Hippocampal formation (tissue), 2 donors: ENCODE measurements at regions not wholly inside any gene's neighbourhood (a gene's known extent, or its start where the extent isn't known, plus 50 kb on each side); places are given as distances from the start of the nearest gene placed in this dataset.

Experiments
- DNase-seq, 2 donors: peaks; one replicate each; lab custom pipeline; 2025; lab: John Stamatoyannopoulos, UW

DNA sequence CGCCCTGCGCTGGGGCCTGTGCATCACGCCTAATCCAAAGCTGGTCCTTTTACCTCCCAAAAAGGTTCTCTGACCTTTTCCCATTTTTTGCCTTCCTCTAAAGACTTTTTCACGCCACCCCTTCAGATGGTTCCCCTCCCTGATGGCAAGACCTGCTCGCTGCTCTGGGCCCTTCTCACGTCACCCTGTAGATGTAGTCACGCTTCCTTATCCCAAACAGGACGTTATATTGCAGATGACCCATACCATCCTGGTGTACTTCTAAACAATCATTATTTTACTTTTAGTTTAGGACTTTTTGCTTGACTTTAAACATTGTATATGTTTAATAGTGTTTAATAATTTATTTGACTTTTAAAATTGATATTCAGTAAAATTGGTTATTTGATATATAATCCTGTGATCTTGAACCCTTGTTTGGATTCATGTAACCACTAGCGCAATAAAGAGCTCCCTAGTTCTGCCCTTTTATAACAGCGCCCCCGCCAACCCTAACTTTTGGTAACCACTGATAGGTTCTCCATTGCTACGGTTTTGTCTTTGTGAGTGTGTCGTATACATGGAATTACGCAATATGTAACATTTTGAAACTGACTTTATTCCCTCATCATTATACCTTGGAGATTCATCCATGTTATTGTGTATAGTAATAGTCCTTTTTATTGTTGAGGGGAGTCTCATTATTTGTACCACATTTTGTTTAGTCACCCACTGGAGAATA, 159.0 kb upstream of the CHRNA7 start:
- peak in 1 of 2 donors; percentile 40 for DNase-seq

DNA sequence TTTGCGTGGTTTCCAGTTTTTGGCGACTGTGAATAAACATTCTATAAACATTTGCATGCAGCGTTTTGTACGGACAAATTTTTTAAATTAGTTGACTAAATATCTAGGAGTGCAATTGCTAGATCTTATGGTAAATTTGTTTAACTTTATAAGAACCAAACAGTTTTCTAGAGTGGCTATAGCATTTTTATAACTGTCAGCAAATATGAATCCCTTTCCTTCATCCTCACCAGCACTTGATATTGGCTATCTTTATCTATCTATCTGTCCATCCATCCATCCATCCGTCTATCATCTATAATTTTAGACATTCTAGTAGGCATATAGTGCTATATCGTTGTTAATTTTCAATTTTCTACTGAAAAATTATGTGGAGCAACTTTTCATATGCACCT, 158.4 kb upstream of the CHRNA7 start:
- no peak for DNase-seq

DNA sequence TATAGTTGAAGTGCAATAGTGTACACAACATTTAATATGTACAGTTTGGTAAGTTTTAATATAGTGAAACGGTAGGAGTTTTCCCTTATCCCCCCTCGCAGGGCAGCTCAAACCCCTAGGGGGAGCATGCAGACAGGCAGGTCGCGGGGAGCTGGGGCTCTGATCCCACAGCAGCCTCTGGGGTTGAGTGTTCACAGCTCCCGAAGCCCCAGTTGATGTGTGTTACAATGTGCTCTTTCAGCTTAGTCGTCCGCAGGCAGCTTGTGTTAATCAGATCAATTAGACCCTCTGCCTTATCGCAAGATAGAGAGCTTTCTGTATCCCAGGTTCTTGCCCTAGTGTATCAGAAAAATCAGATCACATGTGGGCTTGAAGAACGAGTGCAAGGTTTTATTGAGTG, 143.1 kb upstream of the CHRNA7 start:
- DNase-seq: no peak

DNA sequence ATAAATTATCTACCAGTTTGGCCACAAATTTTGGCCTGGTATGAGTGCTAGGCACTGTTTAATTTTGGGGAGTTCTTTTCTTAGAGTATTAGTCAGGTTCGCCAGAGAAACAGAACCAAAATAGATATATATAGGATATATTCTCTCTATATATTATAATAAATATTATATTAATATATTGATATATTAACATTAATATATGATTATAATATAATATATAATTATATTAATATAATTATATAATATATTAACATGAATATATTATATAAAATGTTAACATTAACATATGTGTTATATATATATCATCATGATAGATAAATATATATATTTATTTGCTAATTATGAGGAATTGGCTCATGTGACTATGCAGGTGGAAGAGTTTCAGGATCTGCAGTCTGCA, 137.8 kb upstream of the CHRNA7 start:
- no peak for DNase-seq

DNA sequence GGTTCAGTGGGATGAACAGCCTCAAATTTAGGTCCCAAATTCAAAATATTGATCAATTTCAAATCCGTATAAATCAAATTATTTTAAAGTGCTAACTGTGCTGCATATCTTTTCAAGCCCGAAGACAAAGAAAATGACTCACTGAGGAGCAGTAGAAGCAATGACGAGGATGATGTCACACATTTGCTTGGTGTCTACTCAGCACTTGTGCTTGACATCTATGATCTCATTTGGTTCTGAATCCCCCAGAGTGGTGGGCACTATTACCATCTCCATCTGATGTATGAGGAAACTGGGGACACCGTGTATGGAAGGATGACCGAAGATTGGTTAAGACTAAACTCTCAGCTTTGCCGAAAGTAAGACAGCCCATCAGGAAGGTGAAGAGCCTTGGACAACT, 136.5 kb upstream of the CHRNA7 start:
- no peak for DNase-seq

DNA sequence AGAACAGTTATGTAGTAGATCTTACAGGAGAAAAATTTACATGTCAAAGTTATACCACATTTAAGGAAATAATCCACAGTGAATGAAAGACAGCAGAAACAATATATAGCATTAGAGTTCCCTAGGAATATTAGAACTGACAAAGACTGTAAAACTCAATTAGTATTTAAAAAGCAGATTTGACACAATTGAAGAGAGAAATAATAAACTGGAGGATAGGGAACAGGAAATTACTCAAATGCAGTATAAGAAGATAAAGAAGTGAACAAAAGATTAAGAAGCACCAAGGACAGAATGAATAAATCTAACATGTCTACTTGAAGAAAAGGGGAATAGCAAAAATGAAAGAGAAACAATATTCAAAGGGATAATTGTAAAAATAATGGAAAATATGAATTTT, 132.6 kb upstream of the CHRNA7 start:
- DNase-seq: no peak

DNA sequence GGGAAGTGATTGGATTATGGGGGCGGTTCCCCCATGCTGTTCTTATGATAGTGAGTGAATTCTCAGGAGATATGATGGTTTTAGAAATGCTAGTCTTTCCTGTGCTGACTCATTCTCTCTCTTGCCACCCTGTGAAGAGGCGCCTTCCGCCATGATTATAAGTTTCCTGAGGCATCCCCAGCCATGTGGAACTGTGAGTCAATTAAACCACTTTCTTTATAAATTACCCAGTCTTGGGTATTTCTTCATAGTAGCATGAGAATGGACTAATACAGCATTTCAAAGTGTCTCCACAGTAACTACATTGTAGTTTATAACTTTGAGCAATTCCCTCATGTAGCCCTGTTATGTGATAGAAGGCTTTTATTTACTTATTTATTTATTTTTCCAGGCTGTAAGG, 128.8 kb upstream of the CHRNA7 start:
- no peak for DNase-seq

DNA sequence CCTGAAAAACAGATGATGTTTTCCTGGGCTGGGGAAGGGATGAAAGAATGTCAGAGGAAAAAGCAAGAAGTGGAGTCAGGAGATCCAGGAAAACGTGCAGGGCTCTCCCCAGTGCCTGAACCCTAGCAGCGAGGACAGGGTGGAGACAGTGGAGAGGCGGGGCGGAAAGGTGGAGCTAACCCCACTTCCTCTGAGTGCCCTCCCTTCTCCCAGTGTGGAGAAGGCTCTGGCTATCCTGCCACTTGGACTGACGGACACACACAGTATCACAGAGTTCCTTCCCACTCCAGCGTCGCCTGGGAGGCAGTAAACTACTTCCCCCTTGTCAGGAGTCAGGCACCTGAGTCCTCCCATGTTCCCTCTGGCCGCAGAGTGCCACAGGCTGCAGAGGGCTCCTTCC, 125.3 kb upstream of the CHRNA7 start:
- DNase-seq: no peak

DNA sequence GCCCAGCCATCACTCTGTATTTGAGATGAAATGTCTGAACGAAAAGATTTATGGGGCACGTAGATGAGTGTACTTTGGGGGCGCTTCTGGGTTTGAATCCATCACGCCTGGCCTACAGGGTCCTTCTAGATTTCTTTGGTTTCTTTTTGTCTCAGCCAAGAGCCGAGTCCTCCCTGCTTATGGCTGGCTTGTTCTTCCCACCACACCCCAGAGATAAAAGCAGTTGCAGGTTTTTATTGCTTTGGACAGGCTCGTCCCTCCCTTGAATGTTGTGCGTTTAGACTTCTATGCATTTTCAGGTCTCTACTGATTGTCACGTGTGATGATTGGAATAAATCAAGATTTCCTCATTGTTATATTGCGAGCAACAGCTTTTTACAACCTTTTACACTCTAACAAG, 104.8 kb upstream of the CHRNA7 start:
- no peak for DNase-seq

DNA sequence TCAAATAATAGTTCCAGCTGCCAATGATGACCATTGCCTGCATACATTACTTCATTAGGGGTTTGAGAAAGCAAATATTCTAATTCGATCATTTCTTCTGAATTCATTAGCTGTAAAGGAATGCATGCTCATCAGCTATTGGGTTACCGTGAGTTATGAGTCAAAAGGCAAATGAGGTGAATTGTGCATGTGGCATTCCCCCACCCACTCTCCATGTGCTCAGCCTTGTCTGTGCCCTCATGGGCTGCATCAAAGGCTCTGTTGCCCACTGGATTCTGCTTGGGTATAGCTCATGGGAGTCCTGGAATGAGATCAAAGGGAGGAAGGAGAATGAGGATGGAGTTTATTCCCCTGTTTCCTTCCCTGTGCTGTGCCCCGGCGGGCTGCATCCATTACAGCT, 99.3 kb upstream of the CHRNA7 start:
- DNase-seq: no peak

DNA sequence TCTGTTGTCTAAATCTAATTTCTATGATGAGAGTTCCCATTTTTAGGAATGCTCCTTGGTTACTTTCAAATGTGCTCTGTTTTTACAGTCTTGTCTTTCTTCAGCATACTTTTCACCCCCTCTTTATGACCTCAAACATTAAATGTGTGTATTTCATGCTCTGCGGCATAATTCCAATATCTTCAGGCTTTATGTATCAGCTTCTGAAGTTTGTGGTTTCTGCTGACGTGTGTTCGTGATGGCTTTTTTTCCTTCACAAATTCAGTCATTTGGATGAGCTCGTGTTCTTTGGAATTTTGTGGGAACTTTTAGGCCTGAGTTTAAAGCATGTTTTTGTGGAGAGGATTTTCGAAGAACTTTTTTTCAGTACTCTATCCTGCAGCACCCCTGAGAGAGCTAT, 97.7 kb upstream of the CHRNA7 start:
- DNase-seq: no peak

DNA sequence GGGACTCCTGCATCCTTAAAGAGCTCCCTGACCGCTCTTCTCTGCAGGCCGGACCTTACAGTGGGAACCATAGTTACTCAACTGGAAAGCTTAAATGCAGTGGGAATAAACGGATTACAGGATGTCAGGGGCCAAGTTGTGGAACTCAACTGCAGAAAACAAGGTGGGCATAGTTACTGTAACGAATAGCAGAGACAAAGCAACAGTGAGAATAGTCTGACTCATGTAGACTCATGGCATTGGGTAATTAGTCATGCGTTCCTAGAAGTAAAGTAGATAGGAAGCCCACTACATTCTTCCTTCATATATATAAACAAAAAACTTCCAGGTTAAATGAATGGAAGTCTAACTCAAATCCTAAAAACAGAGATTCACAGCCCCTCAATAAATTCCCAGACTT, 95.5 kb upstream of the CHRNA7 start:
- DNase-seq: no peak

DNA sequence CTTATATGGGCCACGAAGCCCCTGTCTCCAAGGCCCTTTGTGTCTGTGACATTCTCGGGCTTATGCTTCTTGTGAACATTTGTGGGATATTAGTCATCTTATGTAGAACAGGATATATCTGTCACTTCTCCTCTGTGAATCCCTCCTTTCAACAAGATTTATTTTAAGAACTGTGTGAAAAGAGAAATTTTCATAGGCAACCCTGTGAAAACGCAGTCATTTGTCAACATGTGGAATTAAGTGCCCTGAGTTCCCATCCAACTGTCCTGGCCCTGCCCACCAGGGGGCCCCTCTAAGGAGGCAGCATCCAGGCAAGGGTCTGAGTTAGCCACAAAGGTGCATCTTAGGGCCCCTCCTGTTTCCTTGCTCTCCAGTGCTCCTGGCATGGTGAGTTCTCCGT, 76.8 kb upstream of the CHRNA7 start:
- DNase-seq: no peak

DNA sequence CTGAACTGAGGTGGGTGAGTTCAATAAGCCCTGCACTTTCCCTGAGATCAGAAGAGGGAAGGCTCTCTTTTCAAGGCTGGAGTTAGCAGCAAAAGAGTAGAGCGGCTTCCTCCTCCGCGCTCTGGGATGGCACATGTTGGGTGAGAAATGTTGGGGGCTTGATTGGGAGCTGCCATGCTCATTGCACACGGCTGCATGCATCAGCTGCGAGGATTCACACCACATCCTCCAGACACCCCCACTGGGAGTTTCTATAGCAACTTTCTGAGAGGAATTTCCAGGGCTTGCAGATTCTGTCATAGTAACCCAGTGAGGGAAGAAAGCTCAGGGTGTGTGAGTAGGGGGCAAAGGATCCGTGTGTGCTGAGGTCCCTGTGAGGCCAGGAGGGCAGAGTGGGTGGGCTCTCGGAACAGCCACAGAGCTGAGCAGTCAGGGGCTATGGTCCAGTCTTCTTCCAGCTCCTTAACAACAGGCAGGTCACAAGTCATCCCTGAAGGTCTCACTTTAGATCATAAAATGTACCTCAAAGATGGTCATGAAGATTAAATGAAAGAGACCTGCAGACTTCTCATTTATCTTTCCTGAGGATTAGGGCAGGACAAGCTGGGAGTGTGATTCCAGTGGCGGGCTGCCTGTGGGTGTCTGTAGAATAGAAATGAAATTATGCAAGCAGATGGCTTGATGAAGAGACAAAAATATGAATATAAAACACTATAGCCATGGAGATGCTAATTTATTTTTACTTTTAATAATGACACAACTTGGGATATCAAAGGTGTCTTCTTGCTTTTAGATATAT, 75.7 kb upstream of the CHRNA7 start:
- no peak for DNase-seq

DNA sequence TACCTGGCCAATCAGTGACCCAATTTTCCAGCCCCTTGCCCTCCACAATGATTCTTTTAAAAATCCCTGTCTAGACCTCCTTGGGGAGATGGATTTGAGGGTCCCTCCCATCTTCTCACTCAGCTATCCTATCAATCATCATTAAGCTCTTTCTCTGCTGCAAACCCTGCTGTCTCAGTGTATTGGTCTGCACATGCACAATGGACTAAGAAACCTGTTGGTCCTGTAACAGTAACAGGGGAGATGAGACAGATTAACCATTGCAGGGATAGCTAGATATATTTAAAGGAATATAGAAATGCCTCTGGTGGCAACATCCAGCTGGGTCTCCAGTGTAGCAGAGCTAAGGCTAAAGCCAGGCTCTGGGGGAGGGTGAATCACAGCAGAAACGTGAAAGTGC, 74.6 kb upstream of the CHRNA7 start:
- no peak for DNase-seq

DNA sequence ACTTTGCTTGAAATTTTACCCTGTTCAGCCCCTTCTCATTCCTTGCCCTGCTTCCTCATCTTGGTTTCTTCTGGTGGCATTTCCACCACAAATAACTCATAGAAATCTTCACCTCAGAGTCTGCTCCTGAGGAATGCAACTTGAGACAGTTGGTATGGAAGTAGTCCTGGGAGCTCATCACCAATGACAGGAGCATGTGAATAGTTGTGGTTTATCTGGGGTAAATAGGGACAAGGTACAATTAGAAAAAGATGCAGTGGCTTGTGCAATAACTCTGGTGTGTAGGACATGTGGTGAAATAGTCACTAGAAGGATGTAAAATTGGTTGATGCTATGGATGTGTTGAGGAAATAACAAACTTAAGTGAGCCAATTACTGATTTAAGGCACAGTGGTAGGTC, 72.7 kb upstream of the CHRNA7 start:
- no peak for DNase-seq

DNA sequence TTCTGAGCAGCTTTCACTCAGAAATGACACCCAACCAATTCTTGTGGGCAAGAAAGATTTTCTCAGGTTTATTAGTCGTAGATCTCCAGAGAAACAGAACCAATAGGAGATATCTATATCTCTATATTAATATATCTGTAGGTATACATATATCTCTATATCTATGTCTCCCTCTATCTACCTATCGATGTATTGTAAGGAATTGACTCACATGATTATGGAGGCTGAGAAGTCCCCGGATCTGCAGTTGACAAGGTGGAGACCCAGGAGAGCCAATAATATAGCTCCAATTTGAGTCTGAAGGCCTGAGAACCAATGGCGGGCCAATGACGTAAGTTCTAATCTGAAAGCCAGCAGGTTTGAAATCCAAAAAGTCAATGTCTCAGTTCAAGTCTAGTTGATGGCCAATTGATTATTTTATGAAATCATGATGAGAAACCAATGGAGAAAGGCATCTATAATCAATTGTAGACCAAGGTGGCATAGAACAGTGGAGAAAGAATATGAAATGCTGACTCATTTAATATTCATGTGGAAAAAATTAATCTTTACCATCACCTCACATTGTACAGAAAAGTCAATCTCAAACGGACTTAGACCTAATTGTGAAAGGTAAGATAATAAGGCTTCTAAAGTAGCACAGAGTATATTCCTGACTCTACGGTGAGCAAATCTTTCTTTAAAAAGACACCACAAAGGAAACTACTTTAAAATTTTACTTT, 65.6 kb upstream of the CHRNA7 start:
- DNase-seq: no peak

DNA sequence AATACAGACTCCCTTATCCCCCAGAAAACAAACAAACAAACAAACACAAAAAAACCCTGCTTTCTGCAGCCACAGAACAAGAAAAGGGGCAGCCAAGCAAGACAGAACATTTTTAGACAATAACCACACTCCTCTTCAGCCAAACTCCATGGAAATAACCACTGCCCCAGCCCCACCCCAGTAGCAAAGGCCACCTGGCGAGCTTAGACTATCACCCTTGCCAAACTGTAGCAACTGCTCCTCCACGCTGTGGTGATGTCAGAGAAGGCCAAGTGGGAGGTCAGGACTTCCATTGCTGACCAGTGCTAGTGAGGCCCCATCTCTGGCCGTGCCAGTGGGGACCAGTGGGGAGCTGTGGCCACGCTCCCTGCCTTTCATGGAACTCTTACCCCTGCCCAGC, 60.3 kb upstream of the CHRNA7 start:
- no peak for DNase-seq

DNA sequence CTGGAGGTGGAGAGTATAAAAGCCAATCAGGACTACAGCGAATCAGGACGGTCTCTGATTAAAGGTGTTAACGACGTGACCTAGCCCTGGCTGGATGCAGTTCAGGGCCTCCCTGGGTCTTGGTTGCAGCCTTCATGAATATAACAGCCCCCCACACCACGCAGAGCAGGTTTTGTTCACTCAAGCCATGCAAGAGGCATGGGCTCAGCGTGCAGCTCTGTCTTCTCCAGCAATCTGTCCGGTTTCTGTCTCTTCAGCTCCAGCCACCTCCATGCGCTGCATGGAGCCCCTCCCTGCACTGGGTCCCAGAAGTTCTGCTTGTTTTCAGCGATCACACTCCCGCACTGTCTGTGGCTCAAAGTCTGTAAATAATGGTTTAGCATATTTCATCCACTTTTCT, 57.1 kb upstream of the CHRNA7 start:
- no peak for DNase-seq

DNA sequence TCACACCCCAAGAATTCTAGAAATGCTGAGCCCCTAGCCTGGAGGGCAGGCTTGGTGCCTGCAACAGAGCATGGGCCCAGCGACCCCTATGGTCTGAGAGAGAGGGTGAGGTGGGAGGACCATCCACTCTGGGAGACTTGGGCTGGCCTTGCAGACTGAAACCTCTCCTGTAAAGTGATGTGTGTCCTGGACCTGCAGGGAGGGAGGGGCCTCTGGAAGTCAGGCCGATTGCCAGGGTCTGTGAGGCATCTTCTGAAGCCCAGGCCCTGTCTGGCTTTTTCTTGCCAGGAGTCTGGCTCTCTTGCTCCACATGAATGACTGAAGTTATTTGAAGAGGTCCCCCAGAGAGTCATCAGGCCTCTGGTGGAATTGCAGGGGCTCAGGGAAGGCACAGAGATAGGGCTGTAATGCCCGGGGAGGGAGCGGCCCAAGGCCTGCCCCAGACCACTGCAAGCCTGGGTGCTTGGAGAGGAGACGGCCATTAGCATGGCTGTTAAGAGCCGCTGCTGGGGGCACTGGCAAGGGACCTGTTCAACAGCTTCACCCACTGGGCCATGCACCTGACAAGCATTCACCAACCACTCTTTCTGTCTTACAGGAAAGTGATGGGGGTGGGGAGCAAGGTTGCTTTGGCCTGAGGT, 56.0 kb upstream of the CHRNA7 start:
- DNase-seq: no peak

DNA sequence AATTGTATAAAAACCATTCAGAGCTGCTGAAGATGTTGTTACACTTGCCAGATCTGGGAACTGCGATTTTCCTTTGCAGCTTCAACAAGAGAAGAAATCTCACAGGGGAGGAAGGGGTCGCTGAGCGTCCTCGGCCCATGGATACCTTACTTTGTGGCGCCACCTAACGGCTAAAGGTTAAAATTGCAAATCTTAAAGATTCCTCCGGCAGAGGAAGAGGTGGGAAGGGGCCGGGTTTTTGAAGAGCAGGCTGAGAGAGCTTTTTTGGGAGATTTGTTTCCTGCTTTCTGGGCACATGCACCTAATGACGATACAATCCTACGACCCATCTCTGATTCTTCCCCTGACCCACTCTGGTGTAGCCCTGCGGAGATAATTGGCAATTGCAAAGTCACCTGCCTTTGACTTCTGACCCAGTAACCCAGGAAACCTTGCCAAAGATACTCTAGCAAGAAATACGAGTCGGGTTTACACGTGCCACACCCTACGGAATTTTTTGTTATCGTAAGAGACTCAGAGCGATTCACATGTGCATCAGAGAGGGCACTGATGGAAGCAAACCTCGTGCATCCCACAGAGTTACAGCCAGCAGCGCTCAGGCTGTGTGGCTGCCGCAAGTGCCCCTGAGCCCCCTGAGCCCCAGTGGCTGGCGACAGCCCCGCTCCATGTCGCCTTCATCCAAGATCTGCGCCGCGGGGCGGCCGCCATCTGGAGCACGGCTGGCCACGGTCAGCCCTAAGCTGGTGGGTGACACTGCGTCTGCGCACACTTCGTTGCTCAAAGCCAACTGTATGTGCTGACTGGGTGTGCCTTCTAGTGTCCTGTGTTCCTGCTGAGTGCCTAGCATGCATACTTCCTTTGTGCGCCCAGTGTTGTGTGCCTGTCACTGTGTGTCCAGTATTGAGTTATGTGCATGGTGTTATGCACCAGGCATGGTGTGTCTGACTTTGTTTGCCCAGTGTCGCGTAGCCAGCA, 55.2 kb upstream of the CHRNA7 start:
- peak; percentile 28 to 68 for DNase-seq
